Motor neuron (in vitro differentiated cells): ENCODE measurements at regions not wholly inside any gene's neighbourhood (a gene's known extent, or its start where the extent isn't known, plus 50 kb on each side); places are given as distances from the start of the nearest gene placed in this dataset.
"Not testable (repeated sequence)": the region's sequence is repeated elsewhere in the genome, so short reads cannot be mapped to it uniquely, and the experiment has no call there.

ENCODE experiments used
- ATAC-seq, 8 experiments: fragments of 200-7000 bp; cut with Tn5 transposase; replicated peaks in 6 of 8; 2 replicates each; pipeline ENCODE4 v1.8.0; 2021; ENCODE audit warnings: mild to moderate bottlenecking in 8 of 8, moderate library complexity in 8 of 8
- H3K27ac ChIP-seq, 2 donors: fragments of 250-450 bp; sonication (Bioruptor Pico); 2 replicates each; pipeline ENCODE4 v1.9.0; 2021; ENCODE audit warnings: antibody characterized with exemption in 2 of 2, mild to moderate bottlenecking in 2 of 2, moderate library complexity in 1 of 2
- H3K4me1 ChIP-seq, 2 donors: fragments of 250-450 bp; sonication (Bioruptor Pico); replicated peaks in 1 of 2; 2 replicates each; pipeline ENCODE4 v1.6.1; 2021; ENCODE audit warnings: antibody characterized with exemption in 2 of 2, mild to moderate bottlenecking in 2 of 2, moderate library complexity in 1 of 2
- H3K4me3 ChIP-seq, 5 donors: fragments of 250-450 bp; sonication (Bioruptor Pico); 2 replicates each; pipeline ENCODE4 v1.9.0; 2021; ENCODE audit warnings: antibody characterized with exemption in 5 of 5, mild to moderate bottlenecking in 5 of 5, moderate library complexity in 4 of 5
- WGBS, 10 experiments: fragments of 450-650 bp; shearing (Covaris generic); methylation state at CpG; one replicate each; pipeline ENCODE4 v1.0.0; 2022; 5-methylcytosine and 5-hydroxymethylcytosine counted together
- in situ Hi-C, 9 experiments: fragments of 400-800 bp; cut with MboI; loops; one replicate each; pipeline ENCODE4 v1.15.0; 2021; ENCODE audit warnings: low sequenced_read_pairs in 9 of 9, low pct_unique_long_range_greater_than_20kb in 2 of 9; ENCODE audit not compliant: unreplicated experiment in 9 of 9

DNA sequence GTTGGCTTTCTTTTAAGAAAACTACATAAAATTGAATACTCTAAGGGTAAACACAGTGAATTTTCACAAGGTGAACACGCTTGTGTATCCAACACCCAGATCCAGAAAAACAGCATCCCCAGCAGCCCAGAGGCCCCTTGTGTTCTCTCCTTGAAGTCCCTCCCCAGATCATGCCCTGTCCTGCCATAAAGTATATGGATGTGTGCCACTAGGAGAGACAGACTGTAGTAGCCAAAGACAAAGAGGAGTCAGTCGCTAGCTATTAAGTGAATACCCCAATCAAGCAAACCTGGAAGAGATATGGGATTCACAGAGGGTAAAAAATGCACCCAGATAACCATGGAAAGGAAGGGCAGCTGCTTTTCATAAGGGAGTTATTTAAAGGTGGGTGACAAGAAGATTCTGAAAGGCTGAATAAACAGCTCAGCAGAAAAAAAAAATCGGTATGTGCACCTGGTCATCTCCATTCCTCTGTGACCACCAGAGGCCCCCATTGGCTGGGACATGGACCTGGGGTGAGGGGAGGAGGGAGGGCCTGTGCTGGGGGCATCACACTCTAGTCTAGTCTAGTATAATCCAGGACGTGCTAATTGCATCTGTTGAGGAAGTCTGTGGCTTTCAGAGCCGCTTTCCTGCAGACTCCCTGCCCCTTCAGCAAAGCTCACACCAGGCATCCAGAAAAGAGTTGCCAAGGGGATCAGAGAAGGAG lies 167.3 kb upstream of the NDN start:
- no peak overlapping the region for H3K4me3 ChIP-seq
- ATAC-seq: peak in 5 of 8 experiments; percentile 80 to 93 (median 91)
- H3K4me1 ChIP-seq: peaks cover 24 to 29% of the 10 kb centered on the region in 2 donors
- in situ Hi-C loops: loop anchor here in 2 of 9 experiments (25.0 kb wide), 1 partner anchor 217 kb away; the partner anchor contains the start of gene MAGEL2 (in 2 of the 2)
- peak overlapping the region in 1 of 2 donors; percentile 34 for H3K27ac ChIP-seq
- WGBS, 10 experiments: 0 to 80% (median 55%) methylated on average over 1 to 3 of the region's 5 CpGs; no CpG with 5 or more reads in 6 of the 10 experiments

DNA sequence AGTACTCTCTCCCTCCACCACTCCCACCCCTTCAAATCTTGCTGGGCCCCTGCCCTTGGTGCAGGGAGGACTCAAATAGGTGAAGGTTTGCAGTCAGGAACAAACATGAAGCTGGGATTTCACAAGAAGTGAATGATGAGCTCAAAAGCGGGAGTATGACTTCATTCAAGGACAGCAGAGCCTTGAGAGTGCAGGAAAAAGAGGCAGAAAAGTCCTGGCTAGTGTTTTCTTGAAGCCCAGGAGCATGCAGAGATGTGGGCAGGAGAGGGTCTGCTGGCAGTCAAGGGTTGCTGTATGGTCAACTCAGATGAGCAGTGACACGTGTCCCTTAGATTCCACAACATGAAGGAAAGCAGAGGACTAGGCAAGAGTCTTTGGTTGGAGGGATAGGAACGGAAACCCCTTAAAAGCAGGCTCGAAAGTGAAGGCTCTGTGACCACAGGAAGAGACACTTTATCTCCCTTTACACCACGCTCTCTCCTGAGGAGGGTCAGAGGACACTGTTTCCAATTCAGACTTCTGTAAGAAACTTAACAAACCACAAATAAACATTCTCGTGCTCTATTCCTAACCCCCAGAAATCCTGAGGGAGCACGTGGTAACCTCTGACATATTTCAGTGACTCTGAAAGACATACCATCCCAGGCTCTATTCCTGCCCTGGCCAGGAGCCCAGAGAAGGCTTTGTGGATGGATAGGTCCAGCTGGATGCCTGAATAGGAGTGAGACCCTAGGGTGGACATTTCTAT lies 168.0 kb upstream of the NDN start:
- peaks cover 24 to 29% of the 10 kb centered on the region in 2 donors for H3K4me1 ChIP-seq
- WGBS, 10 experiments: 3 to 76% (median 14%) methylated on average over 2 to 6 of the region's 7 CpGs; no CpG with 5 or more reads in 3 of the 10 experiments
- no peak overlapping the region for H3K4me3 ChIP-seq
- peak overlapping the region in 1 of 2 donors; percentile 34 for H3K27ac ChIP-seq
- in situ Hi-C loops: loop anchor here in 2 of 9 experiments (25.0 kb wide), 1 partner anchor 218 kb away; the partner anchor contains the start of gene MAGEL2 (in 2 of the 2)
- ATAC-seq: peak in 2 of 8 experiments; percentile 50 to 53

DNA sequence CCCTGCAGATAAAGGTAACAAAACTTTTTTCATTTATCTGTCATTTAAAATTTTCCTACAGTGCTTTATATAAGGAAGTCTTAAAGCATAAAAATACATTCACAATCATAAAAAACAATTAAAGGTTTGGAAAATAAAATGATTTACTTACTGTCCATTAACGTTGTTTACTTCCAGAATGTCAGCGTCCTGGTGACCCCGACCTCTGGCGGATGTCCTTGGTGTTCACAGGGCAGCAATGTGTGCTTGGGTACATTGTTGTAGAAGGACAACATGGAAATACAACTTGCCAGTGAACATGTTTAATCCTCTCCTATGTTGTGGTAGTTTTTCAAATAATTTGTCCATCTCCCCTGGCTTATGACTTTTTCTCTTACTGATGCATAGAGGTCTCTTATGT lies 168.8 kb upstream of the NDN start:
- ATAC-seq: no peak
- 33 to 100% (median 68%) methylated on average over 1 to 4 of the region's 4 CpGs for WGBS, 10 experiments
- Histone ChIP-seq H3K4me3 (no peak overlapping the region), H3K4me1 (peaks cover 24 to 29% of the 10 kb centered on the region in 2 donors), H3K27ac (no peak overlapping the region)
- in situ Hi-C loops: loop anchor here in 2 of 9 experiments (25.0 kb wide), 1 partner anchor 219 kb away; the partner anchor contains the start of gene MAGEL2 (in 2 of the 2)

DNA sequence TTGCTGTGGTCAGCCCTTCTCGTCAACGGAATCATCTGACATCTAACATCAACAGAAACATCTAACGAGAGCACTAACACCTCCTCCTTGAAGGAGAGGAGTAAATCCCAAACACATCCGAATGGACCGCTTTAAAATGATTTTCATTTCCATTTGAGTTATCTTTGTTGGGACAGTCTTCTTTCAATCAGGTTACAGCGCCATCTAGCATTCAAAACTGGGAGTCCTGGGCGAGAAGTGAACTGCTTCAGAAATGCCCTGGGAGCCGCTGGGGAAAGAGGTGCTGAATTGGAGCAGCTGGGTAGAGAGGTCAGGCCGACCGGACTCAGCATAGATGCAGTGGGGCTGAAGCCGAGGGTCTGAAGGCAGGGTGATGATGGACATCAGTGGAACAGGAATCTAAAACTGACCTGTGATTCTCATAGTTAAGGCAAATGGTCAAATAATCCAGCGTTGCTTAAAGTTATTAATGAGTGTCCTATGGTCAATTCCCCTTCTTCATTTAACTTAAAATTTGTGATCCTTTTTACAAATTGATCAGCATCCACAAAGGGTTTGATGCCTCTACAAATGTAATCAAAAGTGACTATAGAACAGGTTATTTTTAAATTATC lies 170.0 kb upstream of the NDN start:
- H3K4me3 ChIP-seq: peak overlapping the region in 1 of 5 donors; percentile 9
- WGBS, 10 experiments: 8 to 50% (median 27%) methylated on average over 1 to 9 of the region's 12 CpGs
- ATAC-seq: peak in 7 of 8 experiments; percentile 40 to 62 (median 56)
- in situ Hi-C loops: loop anchor here in 2 of 9 experiments (25.0 kb wide), 1 partner anchor 220 kb away; the partner anchor contains the start of gene MAGEL2 (in 2 of the 2)
- peaks cover 24 to 29% of the 10 kb centered on the region in 2 donors for H3K4me1 ChIP-seq
- no peak overlapping the region for H3K27ac ChIP-seq

- Histone ChIP-seq H3K4me3 (no peak overlapping the region), H3K27ac (no peak overlapping the region), H3K4me1 (peaks cover 20 to 24% of the 10 kb centered on the region in 2 donors)
- in situ Hi-C loops: loop anchor here in 2 of 9 experiments (25.0 kb wide), 1 partner anchor 222 kb away; the partner anchor contains the start of gene MAGEL2 (in 2 of the 2)
- WGBS, 10 experiments: 0 to 92% (median 30%) methylated on average over 1 to 5 of the region's 5 CpGs; no CpG with 5 or more reads in 4 of the 10 experiments
- ATAC-seq: no peak
Measured at GRCh38 chr15:23859008-23859407, 171.9 kb upstream of the NDN start.

GRCh38 chr15:23860290-23861245 lies 173.5 kb upstream of the NDN start:
- no peak overlapping the region for H3K4me3 ChIP-seq
- peaks cover 4 to 10% of the 10 kb centered on the region in 2 donors for H3K4me1 ChIP-seq
- H3K27ac ChIP-seq: no peak overlapping the region
- in situ Hi-C loops: loop anchor here in 6 of 9 experiments (5.0 to 25.0 kb wide), 3 partner anchors 213 to 223 kb away; partner anchors contain the start of gene MAGEL2 (in 6 of the 6)
- ATAC-seq: peak in 1 of 8 experiments; percentile 50
- WGBS, 10 experiments: 20 to 87% (median 70%) methylated on average over 1 to 11 of the region's 31 CpGs; no CpG with 5 or more reads in 1 of the 10 experiments

- H3K27ac ChIP-seq: no peak overlapping the region
- H3K4me3 ChIP-seq: no peak overlapping the region
- no peaks in the 10 kb centered on the region for H3K4me1 ChIP-seq
- in situ Hi-C loops: loop anchor here in 5 of 9 experiments (10.0 to 25.0 kb wide), 2 partner anchors 222 to 230 kb away; partner anchors contain the start of gene MAGEL2 (in 5 of the 5)
- 17 to 43% (median 29%) methylated on average over 3 to 6 of the region's 6 CpGs for WGBS, 10 experiments
- no peak for ATAC-seq
Measured at GRCh38 chr15:23866832-23867231, 179.7 kb upstream of the NDN start.

DNA sequence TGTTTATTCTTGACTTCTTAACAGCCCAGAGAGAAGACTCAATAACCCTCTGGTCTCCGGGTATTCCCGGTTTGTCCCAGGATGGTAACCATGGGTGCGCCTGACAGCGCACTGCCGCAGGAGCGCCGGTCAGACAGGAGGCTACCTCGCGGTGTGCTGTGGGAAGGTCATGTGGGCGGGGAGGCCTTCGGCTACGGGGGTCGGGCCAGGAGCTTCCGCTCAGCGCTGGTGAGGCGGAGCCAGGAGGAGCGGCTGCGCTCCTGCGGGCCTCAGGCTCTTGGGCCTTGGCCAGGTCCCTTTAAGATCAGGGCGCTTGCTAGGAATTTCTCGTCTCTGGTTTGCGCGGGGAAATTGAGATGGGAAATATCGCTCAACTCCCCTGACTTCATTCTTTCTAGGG lies 182.3 kb upstream of the NDN start:
- Histone ChIP-seq H3K4me1 (no peaks in the 10 kb centered on the region), H3K4me3 (peak overlapping the region; percentile 18 to 27 (median 24)), H3K27ac (peak overlapping the region in 1 of 2 donors; percentile 25)
- peak in 6 of 8 experiments; percentile 47 to 100 (median 100) for ATAC-seq
- WGBS, 10 experiments: 3 to 52% (median 26%) methylated on average over 3 to 14 of the region's 24 CpGs; no CpG with 5 or more reads in 3 of the 10 experiments
- in situ Hi-C loops: loop anchor here in 5 of 9 experiments (10.0 to 25.0 kb wide), 2 partner anchors 225 to 232 kb away; partner anchors contain the start of gene MAGEL2 (in 5 of the 5)

DNA sequence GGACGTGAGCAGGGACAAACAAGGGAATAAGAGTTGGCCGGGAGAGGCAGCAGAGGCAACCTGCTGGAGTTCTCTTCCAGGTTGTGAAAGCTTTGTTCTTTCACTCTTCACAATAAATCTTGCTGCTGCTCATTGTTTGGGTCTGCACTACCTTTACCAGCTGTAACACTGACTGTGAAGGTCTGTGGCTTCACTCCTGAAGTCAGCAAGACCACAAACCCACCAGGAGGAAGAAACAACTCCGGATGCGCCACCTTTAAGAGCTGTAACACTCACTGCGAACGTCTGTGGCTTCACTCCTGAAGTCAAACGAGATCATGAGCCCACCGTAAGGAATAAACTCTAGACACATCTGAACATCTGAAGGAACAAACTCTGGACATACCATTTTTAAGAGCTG lies 186.5 kb upstream of the NDN start:
- not testable (repeated sequence) for H3K27ac ChIP-seq, H3K4me3 ChIP-seq, H3K4me1 ChIP-seq, ATAC-seq
- WGBS, 10 experiments: 0 to 100% (median 91%) methylated on average over 1 to 8 of the region's 8 CpGs; no CpG with 5 or more reads in 3 of the 10 experiments
- in situ Hi-C loops: loop anchor here in 3 of 9 experiments (10.0 to 25.0 kb wide), 2 partner anchors 229 to 236 kb away; partner anchors contain the start of gene MAGEL2 (in 3 of the 3)

DNA sequence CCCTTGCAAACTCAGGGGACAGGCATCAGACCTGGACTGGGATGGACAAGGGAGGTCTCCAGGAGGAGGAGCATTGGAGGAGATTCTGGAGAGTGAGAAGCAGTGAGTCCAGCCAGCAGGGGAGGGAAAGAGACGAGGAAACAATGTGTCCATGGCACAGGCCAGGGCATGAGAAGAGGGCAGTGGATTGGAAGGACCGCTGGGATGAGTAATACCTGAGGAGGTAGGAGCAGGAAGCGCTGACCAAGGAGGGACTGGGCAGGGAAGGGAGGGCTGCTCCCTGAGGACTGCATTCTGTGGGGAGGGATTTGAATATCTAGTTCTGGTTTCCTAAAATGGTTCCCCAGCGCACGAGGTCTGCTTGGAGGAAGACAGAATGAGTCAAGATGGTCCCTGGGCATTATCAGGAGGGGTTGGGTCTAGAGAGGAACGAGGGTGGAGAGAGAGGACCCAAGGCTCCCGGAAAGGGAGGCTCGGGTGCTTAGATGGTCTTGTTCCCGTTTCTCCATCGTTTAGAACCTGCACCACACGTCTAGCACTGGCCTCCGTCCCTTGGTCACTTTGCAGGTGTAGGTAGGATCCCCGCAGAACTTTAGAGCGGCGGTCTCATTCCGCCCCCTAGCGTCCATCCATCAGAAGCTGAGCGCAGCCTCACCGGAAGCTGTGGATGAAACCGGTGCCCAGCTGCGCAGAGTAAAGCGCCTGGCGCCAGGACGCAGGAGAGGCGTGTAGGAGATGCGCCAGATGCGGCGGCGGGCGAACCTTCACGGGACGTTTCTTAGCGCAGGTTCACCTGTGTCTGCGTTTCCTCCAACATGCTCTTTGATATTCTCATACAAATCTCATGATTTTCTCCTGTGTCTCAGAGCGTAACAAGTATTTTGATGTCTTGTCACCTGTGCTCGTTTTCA lies 190.7 kb upstream of the NDN start:
- Histone ChIP-seq H3K4me1 (no peaks in the 10 kb centered on the region), H3K27ac (no peak overlapping the region), H3K4me3 (peak overlapping the region; percentile 24 to 43 (median 35))
- WGBS, 10 experiments: 7 to 71% (median 28%) methylated on average over 1 to 30 of the region's 36 CpGs
- in situ Hi-C loops: loop anchor here in 1 of 9 experiments (10.0 kb wide), 1 partner anchor 233 kb away; the partner anchor contains the start of gene MAGEL2
- ATAC-seq: peak; percentile 36 to 100 (median 100)
